OCI-M2 (cell line): ENCODE measurements at regions not wholly inside any gene's neighbourhood (a gene's known extent, or its start where the extent isn't known, plus 50 kb on each side); places are given as distances from the start of the nearest gene placed in this dataset.
"Not testable (repeated sequence)": the region's sequence is repeated elsewhere in the genome, so short reads cannot be mapped to it uniquely, and the experiment has no call there.

Source experiments
- DNase-seq: peaks from one replicate; lab custom pipeline; 2025; ENCODE audit not compliant: unreplicated experiment; lab: John Stamatoyannopoulos, UW

DNA sequence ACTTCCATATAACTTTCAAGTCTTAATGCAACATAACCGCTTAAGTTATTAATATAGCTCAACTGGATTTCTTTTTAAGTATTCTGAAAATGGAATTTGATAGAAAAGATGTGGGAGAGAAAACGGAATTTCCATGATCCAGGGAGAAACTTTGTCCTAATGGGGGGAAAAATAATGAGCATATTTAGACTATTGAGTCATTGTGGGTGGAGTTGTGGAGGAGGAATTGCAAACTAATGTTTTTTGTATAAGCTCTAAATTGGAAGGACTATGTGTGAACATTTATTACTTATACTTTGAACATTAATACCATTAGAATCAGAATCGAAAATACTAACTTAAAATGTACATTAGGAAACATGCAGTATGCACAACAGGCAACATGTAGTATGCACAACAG is 159.9 kb upstream of the NEGR1 start:
- no peak for DNase-seq

DNA sequence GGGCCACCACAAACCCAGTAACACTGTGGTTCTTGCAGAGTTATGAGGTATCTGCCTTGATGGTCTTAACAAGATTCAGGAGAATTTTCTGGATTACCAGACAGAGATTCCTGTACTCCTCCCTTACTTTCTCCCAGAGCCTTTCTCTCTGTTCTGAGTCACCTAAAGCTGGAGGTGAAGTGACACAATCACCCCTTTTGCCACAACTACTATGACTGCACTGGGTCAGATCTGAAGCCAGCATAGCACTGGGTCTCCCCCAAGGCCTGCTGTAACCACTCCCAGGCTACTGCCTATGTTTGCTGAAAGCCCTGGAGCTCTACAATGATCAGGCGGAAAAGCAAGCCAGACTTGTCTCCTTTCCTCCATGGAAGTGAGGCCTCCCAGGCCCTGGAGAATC is 156.7 kb upstream of the NEGR1 start:
- no peak for DNase-seq

DNA sequence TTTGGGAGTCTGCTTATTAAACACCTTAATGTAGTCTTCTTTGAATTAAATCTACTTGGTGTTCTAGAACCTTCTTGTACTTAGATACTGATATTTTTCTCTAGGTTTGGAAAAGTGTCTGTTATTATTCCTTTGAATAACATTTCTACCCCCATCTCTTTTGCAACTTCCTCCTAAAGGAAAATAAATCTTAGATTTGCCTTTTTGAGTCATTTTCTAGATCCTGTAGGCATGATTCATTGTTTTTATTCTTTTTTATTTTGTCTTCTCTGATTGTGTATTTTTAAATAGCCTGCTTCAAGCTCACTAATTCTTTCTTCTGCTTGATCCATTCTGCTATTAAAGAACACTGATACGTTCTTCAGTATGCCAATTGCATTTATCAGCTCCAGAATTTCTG is 155.9 kb upstream of the NEGR1 start:
- no peak for DNase-seq

GRCh38 chr1:72435025-72435424 is 152.7 kb upstream of the NEGR1 start:
- no peak for DNase-seq

DNA sequence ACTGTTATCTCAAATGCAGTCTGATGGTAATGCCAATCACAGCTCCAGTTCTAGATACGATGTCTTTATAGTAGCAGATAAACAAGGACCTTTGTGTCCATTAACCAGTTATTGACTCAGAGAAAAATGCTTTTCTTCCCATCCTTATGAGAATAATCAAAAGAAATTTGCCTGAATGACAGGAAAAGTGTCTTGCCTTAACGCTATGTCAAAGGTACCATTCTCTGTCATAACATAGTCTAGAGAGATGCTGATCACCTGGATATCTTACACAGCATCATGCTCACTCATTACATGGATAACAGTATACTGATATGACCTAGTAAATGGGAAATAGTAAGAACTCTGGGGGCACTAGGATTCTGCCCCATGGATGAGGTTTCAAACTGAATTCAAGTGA is 151.7 kb upstream of the NEGR1 start:
- no peak for DNase-seq

DNA sequence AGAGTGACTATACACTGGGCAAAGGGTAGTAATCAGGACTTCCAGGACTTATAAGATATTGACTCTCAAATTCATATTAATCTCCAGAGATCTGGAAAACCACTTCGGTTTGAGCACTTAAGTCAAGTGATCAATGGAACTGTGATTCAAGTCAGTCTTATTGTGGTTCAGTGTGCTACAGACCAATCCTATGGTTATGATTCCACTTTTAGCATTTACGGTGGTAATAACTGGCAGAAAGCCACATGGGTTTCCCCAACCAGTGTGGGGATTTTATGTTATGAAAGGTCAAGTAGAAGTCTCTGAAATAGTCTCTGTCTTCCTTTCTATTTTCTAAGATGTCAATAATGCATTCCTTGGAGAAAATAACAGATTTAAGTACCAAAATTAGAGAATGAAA is 151.3 kb upstream of the NEGR1 start:
- DNase-seq: no peak

- DNase-seq: no peak
Observed at GRCh38 chr1:72432645-72433267, 150.4 kb upstream of the NEGR1 start.

DNA sequence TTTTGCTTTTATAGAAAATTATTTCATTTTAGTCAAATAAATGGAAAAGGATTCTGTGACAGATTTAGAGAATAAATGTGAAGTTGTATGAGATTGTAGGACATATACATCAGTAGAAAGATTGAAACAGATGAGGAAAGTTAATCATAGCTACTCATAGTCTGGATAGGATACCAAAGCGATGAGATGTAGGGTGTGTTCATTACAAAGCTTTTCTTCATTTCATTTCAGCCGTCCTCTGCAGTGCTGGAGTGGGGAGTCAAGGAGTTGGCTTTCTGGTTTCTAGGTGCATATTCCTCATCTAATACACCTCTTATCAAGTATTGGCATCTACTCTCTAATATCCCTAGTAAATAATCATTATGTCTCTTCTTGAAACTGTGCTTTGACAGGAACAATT is 149.5 kb upstream of the NEGR1 start:
- no peak for DNase-seq

DNA sequence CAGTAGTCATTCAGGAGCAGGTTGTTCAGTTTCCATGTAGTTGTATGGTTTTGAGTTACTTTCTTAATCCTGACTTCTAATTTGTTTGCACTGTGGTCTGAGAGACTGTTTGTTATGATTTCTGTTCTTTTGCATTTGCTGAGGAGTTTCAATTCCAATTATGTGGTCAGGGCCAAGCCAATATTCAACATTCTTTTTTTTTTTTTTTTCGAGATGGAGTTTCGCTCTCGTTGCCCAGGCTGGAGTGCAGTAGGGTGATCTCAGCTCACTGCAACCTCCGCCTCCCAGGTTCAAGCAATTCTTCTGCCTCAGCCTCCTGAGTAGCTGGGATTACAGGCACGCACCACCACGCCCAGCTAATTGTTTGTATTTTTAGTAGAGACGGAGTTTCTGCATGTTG is 145.9 kb upstream of the NEGR1 start:
- DNase-seq: not testable (repeated sequence)

DNA sequence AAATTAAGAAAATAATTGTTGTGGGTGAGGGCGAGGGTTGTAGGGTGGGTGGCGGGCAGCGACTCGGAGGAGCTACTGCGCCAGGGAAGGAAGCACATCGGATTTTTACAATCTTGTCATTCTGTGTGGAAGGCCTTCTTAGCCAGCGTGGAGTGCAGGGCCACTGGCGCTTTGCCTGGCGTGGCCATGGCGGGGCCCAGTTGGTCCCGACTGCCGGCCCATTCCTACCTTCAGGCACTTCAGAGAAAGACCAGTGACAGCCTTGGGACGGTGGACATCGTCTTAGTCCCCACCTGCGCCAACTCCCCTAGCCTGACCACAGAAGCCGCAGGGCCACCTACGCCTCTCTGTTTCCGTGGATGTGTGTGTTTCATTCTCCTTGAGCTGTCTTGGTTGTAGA is 136.9 kb upstream of the NEGR1 start:
- no peak for DNase-seq

DNA sequence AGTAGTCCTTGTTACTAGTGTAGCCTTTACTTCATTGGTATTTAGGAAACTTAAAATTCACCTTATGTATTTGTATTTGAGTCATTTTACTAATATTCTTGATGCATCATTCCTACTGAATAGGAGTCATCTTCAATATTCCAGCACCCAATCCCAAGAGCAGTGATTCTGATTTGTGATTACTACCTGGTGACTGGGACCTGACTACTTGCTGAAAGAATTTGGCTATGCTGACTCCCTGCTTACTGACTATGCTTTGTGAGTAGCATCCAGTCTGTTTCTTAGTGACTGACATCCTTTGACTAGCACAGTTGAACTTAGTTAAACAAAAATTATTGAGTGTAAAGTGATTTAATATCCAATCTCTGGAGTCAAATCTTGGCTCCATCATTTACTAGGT is 129.9 kb upstream of the NEGR1 start:
- DNase-seq: no peak

- no peak for DNase-seq
Observed at GRCh38 chr1:72399807-72400206, 117.5 kb upstream of the NEGR1 start.

DNA sequence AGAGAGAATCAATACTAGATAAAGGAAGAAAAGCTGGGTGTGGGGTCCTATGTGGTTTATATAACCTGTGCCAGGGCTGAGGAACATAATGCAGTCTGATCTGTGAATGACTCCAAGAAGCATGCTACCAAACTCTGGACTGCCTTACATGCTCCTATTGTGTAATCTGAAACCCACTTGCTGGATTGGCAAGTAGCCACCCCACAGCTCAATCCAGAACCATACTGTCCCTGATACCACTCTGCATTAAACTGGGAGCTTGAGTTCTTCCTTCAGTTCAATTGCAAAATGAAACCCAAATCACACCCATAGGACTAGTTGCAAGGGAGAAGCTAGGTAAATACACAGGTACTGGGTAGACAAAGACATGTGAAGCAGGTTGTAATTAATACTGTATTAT is 115.4 kb upstream of the NEGR1 start:
- no peak for DNase-seq

GRCh38 chr1:72394457-72394856 is 112.1 kb upstream of the NEGR1 start:
- DNase-seq: no peak

- no peak for DNase-seq
Observed at GRCh38 chr1:72379072-72379471, 96.7 kb upstream of the NEGR1 start.

GRCh38 chr1:72375226-72375625 is 92.9 kb upstream of the NEGR1 start:
- DNase-seq: no peak

DNA sequence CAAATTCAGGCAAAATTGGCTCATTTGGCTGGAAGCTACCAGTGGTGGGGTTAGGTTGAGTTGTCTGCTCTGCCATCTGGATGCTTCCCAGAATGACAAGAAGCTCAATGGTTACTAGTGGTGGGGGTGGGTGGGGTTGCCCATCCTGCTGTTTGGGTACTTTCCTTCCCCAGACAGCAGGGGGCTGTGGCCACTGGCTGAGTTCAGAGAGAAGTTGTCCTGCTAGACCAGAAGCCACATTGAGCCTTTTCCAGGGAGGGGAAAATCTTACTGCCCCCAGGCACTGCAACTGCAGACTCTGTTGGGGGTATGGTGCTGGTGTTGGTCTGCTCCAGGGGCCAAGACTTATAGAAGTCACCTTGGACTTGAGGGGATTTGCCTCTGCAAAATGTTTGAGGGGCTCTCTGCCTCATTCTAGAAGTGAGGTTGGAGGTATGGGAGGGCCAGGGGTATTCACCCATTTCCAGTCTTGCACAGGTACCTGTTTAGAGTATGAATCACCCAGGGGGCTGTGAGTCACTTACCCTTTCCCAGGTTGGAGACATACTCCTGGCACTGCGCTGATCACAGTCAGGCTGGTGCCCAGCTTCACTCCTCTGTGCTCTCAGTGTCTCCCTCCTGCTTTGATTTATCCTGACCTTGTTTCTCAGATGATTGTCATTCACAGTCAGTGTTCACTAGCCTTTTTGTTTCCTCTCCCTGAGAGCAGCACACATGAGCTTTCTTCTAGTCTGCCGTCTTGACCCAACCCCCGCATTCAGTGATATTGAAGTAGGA is 89.1 kb upstream of the NEGR1 start:
- no peak for DNase-seq

DNA sequence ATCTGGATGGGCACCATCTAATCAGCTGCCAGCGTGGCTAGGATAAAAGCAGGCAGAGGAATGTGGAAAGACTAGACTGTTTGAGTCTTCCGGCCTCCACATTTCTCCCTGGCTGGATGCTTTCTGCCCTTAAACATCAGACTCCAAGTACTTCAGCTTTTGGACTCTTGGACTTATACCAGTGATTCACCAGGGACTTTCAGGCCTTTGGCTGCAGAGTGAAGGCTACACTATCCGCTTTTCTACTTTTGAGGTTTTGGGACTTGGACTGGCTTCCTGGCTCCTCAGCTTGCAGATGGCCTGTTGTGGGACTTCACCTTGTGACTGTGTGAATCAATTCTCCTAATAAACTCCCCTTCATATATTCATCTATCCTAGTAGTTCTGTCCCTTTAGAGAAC is 88.5 kb upstream of the NEGR1 start:
- DNase-seq: not testable (repeated sequence)

- no peak for DNase-seq
Observed at GRCh38 chr1:72369069-72369757, 86.9 kb upstream of the NEGR1 start.

GRCh38 chr1:72366466-72366865 is 84.1 kb upstream of the NEGR1 start:
- DNase-seq: no peak

- DNase-seq: no peak
Observed at GRCh38 chr1:72365693-72366092, 83.4 kb upstream of the NEGR1 start.

DNA sequence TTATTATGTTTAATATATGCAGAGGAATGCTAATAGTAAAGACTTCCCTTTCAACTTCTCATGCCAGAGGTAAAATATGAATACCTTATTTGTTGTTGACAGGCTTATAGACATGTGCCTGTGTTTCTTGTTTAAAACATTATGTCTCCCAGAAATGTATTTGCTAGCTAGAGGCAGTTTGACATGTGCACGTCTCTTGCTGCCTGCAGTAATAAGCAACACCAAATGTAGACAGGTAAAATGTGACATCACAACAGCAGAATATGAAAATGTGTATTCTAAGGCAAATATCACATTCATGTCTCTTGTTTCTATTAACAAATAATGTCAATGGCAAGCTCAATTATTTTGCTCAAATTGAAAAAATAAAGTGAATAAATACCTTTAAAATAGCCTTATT is 80.2 kb upstream of the NEGR1 start:
- DNase-seq: no peak
